A549 (cell line): ENCODE measurements at regions not wholly inside any gene's neighbourhood (a gene's known extent, or its start where the extent isn't known, plus 50 kb on each side); places are given as distances from the start of the nearest gene placed in this dataset.

Experiments used
- BHLHE40 ChIP-seq: IDR thresholded peaks from 2 replicates; pipeline ENCODE4 v1.6.1; 2012; ENCODE audit warnings: low read depth, low read length, inconsistent platforms
- CTCF ChIP-seq: fragments of >200 bp; sonication (Bioruptor Twin); formaldehyde crosslinking; IDR thresholded peaks from 3 replicates; pipeline ENCODE4 v1.5.1; 2016
- ELK1 ChIP-seq: fragments of 150-350 bp; IDR thresholded peaks from 2 replicates; pipeline ENCODE4 v1.6.1; 2014; ENCODE audit warnings: low read depth, mild to moderate bottlenecking, low read length
- EP300 ChIP-seq, 2 experiments: fragments of >200 bp; sonication (Bioruptor Twin); formaldehyde crosslinking; IDR thresholded peaks; 2 replicates in 1 of 2; 3 replicates in 1 of 2; pipeline ENCODE4 v1.6.1; 2016 to 2017
- KDM1A ChIP-seq: fragments of 200-600 bp; sonication (generic); IDR thresholded peaks from 2 replicates; pipeline ENCODE4 v1.6.1; 2016; ENCODE audit warnings: low read depth, mild to moderate bottlenecking
- MAX ChIP-seq: IDR thresholded peaks from 2 replicates; pipeline ENCODE4 v1.6.1; 2012
- MAZ ChIP-seq: fragments of 150-350 bp; IDR thresholded peaks from 2 replicates; pipeline ENCODE4 v1.6.1; 2014; ENCODE audit warnings: antibody characterized with exemption, low read depth, low read length, borderline replicate concordance
- POLR2AphosphoS2 ChIP-seq: conservative IDR thresholded peaks from 2 replicates; pipeline ENCODE4 v1.6.1; 2012; ENCODE audit warnings: low read length, improper control_type of control experiment, inconsistent platforms
- RAD21 ChIP-seq, 2 experiments: fragments of >200 bp in 1 of 2; sonication (Bioruptor Twin) in 1 of 2; formaldehyde crosslinking in 1 of 2; IDR thresholded peaks in 1 of 2; conservative IDR thresholded peaks in 1 of 2; 2 replicates in 1 of 2; 3 replicates in 1 of 2; pipeline ENCODE4 v1.6.1; 2012 to 2018; ENCODE audit warnings: inconsistent platforms in 1 of 2
- RFX5 ChIP-seq: fragments of 450-650 bp; IDR thresholded peaks from 2 replicates; pipeline ENCODE4 v1.7.1; 2014; ENCODE audit warnings: antibody characterized with exemption, mild to moderate bottlenecking, moderate library complexity
- SMC3 ChIP-seq: fragments of >200 bp; sonication (Bioruptor Twin); formaldehyde crosslinking; IDR thresholded peaks from 3 replicates; pipeline ENCODE4 v1.6.1; 2018; ENCODE audit warnings: inconsistent platforms

GRCh38 chr5:58040044-58040443 is 419.8 kb downstream of the PLK2 start:
- TF ChIP-seq SMC3 (no peak), MAZ (no peak), MAX (no peak), CTCF (no peak), EP300 (IDR thresholded peaks at IDR 0.05) (no peak), BHLHE40 (no peak), KDM1A (no peak), RFX5 (no peak), RAD21 (conservative IDR thresholded peaks at IDR 0.05 in 1 of 2, IDR thresholded peaks at IDR 0.05 in 1 of 2) (no peak), ELK1 (no peak), POLR2AphosphoS2 (no peak)
